GM18907 (cell line): ENCODE measurements at regions not wholly inside any gene's neighbourhood (a gene's known extent, or its start where the extent isn't known, plus 50 kb on each side); places are given as distances from the start of the nearest gene placed in this dataset.

Experiments
- ATAC-seq: cut with Tn5 transposase; IDR thresholded peaks from one replicate; pipeline ENCODE4 v1.9.1; 2021; ENCODE audit warnings: mild to moderate bottlenecking, moderate library complexity; ENCODE audit not compliant: unreplicated experiment

DNA sequence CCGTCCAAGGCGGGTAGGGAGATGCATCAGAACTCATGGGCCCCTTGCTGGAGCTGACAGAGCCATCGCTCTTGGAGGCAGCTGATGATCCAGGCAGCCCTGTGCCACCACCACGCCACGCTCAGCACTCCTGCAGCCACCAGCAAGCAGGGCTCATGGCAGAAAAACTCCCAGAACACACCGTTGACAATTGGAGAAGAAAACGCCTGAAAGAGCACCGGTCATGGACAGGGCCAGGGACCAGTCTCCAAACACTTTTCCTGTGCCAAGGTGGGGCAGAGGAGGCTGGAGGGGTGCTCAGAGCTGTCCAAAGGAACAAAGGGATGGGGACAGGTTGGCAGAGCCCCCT is 132.2 kb downstream of the FOXL1 start:
- no peak for ATAC-seq

DNA sequence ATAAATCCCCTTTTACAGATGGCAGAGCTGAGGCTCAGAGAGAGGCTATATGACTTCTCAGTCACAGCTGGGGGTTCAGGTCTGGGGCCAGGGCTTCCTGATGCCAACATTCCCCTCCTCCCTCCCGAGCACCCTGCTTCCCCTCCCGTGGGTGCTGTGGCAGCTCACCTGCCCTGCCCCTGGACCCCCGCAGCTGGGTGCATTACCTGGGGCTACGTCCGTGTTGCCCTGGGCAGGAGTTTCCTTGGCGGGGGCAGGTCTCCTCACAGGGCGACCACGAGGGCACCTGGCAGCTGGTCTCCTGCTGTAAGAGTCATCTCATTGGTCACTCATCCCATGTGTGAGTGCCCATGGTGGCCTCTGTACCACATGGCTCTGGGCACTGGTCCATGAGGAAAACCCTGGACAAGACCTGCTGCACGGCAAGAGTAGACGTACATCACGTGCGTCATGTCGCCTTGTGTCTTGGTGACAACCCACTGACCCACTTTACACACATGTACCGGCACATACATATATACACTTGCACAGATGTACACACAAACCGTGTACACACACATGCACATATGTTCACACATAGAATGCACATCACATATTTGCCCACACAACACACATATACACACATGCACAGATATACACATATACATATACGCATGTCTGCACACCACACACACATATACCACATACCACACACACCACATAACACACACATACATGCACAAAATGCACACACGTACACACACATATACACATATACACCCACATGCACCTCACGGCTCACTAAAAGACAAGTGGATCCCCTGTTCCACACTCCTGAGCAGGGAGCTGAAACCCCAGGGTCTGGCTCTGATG is 134.0 kb downstream of the FOXL1 start:
- ATAC-seq = no peak

DNA sequence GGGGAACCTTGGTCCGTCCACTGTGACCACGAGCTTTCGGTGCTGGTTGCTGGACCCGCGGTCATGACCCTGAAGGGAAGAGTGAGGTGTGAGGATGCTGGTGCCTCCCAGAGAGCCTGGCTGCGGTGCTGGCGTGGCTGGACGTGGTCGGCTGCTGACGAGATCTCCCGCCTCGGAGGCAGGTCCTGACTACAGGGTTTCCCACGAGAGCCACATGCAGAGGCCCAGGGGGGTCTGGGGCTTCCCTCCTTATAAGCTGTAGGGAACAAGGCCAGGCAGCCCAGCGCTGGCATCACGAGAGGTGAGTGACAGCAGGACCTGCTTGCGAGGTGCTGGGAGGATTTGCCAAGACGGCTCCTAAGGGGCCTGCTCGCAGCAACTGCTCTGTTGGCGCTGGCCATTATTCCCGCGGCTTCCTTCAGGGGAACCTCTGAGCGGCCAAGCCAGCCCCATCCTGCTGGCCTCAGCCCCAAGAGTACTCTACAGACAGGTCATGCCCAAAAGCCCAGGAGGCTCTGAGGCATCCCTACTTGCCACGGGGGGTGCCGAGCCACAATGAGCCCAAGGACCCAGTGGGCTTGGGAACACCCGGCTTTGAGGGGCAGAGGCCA is 134.8 kb downstream of the FOXL1 start:
- ATAC-seq = no peak

DNA sequence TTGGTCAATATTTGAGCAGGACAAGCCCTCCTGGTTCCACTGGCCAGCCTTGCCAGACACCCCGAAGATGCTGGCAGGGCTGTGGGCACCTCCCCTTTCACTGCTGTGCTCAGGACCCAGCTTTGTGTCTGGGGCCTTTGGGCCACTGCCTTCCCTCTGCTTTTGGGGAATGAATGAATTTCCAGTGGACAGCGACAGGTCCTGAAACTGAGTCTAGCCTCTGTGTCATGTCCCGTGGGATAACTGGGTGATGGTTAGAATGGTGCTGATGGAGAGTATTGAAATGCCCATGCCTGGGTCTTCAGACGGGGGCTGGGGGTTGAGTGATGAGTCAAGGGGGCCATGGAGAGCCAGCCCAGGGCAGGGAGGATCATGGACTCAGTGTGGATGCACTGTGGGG is 135.8 kb downstream of the FOXL1 start:
- no peak for ATAC-seq

DNA sequence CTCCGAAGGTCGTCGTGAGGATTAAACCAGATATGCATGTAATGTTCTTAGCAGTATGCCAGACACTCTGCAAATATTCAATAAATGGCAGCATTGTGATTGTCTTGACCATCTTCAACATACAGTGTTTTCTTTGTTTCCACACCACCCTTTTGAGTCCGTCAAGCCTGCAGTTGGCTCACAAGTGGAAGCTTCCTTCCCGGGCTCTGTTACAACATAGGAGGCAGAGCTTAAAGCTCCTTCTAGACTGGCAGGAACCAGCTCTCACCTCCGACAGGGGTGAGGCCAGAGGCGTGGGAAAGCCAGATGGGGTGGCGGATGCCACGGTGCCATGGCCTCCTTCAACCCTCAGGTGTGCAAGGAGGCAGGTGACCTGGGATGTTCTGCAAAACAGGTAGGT is 138.3 kb downstream of the FOXL1 start:
- ATAC-seq = no peak

DNA sequence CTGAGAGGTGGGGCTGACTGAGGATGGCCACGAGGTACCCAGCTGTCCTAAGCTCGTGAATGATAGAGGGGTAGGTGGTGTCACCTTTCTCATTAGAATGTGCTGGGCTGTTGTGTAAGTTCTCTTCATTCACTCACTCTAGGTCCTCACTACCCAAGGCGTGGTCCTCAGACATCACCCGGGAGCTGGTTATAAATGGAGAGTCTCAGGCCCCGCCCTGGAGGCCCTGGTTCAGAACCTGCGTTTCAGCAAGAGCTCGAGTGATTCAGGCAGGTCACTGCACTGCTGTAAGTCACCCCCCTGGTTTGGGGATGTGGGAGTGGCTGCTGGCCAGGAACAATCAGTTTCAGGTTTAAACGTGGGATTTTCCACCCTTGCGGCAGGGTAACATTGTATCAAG is 139.8 kb downstream of the FOXL1 start:
- ATAC-seq = no peak

DNA sequence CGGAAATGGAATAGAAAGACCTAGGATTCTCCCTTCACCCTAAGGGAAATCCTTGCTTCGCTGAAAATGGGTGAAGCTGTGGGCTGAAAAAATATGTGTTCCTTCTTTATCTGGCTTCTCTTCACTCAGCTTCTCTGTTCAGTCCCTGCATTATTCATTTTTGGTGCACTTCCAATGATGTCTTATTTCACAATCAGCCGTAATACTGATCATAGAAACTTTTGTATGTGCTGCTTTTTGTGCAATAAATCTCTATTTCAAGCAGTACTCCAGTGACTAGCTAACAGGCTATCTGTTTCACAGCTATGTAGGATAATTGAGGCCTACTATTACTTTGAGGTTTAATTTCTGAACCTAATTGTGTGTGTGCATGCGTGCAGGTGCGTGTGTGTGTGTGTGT is 144.6 kb downstream of the FOXL1 start:
- ATAC-seq = no peak

DNA sequence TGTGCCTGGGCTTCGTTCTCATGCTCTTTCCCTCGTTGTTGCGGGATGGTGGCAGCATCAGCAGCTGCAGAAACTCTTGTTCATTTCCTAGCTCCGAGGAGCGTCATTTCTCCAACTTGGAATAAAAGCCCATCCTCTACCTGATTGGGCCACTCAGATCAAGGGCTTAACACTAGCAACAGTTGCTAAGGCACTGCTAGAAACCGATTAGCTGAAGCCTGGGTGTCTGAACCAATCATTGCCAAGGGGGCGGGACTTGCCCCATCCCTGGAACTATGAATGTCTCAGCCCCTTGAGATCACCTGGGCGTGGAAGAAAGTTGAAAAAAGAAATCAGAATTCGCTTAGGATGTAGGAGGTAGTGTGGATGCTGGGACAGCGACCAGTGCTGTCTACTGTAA is 145.3 kb downstream of the FOXL1 start:
- ATAC-seq = no peak

DNA sequence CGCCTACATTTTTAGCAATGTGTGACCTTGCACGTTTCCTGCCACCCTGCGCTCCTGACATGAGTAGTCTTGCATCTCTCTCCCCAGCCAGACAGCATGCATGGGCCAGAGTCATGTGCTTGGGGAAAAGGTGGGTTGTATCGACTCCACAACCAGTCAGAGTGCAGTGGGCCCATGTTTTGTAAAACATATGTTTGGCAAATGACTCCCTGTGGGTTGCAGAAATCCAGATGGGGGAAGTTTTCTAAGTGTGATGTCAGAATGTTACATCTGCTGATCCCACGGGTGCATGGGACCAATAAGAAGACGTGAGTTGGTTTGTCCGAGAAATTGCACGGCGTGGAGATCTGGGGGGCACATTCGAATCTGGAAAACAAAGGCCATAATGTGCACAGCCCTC is 147.1 kb downstream of the FOXL1 start:
- ATAC-seq = no peak

DNA sequence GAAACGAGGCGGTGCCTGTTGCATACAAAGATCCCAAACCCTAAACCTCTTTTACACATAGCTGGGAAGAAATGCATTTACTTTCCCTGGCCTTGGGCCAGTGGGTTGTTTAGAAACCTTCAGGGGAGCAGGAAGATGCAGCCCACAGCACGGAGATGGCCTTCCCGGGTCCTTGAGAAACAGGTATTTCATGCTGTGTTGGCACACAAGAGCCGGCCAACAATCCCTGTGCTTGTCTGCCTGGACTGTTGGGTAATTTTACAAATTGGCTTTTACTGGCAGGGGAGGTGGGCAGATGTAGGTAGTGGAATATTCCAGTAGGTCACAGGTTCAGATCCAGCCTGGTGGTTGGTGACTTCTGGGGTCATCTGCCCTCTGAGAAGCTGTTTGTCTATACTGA is 148.0 kb downstream of the FOXL1 start:
- ATAC-seq = no peak

DNA sequence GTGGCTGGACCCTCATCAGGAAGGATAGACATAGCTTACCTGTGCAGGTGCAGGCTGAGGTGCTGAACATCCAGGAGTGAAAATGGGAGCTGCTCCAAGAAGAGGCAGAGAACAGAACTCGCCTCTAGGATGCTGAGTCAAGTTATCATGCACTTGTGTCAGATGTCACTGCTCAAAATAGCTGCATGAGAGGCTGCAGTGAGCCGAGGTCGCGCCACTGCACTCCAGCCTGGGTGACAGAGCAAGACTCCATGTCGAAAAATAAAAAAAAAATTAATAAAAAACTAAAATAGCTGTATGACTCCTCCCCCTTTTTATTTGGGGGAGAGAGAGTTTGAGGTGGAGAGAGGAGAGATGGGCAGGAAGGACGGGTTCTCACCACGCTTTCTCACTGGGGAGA is 148.8 kb downstream of the FOXL1 start:
- no peak for ATAC-seq

DNA sequence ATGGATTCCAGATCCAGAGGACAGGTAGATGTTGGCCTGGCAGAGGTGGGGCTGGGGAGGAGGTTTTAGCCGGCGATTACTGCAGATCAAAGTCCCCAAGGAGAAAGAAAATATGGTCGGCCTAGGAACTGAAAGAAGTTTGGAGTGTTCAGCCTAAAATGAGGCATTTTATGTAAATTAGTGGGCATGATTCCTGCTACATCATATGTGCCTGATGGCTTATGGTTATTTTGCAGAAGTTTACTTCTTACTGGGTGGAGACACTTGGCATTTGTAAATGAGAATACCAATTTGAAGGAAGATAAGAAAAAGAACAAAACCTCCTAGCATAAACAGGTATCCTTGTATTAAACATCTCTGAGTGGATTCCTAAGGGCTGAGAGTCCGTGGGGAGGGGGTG is 149.3 kb downstream of the FOXL1 start:
- no peak for ATAC-seq

DNA sequence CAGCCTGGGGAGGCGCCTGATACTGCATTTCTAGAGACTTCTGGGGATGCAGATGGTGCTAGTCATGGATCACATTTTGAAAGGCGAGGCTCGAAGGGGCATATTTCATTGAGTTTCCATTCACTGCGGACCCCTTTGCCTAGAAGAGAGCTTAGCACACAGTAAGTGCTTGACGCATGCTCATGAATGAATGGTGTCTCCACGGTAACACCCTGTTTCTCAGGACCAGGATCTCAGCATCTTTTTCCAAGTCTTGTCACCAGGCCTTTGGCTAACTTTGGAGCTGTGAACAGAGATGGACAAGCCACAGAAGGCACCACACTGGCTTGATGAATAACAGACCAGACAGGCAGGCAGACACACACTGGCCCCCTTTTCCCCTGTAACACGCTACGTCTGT is 151.3 kb downstream of the FOXL1 start:
- ATAC-seq = no peak

DNA sequence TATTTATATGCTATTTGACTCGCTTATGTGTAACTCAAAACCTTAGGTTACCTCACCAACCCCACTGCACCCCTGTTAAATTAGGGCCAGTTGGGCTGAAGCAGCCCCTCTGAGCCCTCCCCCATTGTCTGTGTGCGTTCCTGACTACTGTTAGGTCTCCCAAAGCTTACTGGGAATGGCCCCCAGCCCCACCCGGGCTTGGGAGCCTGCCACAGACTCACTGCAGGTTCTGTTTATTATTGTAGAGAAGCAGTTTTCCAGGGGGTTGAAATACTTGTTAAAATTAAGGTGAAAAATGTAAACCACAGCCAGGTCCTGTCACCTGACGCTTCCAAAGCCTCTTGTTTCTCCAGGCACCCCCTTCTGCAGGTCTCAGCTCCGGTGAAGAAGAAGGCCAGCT is 151.7 kb downstream of the FOXL1 start:
- no peak for ATAC-seq

DNA sequence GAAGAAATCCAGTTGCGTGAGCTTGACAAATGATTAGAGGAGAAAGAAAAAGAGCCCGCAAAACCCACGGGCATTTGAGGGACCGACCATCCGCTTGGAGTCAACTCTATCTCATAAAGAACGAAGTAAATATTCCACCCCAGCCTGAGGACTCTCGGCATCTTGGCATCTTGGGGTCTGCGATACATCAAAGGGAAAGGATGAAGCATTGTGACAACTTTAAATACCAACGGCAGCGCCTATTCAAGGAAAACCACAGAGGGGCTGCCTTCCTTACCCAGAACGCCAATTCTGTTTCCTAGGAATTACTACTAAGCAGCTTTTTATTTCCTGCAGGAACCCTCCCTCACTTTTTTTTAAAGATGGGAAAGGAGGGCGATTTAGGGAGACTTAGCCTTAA is 152.2 kb downstream of the FOXL1 start:
- ATAC-seq = no peak

DNA sequence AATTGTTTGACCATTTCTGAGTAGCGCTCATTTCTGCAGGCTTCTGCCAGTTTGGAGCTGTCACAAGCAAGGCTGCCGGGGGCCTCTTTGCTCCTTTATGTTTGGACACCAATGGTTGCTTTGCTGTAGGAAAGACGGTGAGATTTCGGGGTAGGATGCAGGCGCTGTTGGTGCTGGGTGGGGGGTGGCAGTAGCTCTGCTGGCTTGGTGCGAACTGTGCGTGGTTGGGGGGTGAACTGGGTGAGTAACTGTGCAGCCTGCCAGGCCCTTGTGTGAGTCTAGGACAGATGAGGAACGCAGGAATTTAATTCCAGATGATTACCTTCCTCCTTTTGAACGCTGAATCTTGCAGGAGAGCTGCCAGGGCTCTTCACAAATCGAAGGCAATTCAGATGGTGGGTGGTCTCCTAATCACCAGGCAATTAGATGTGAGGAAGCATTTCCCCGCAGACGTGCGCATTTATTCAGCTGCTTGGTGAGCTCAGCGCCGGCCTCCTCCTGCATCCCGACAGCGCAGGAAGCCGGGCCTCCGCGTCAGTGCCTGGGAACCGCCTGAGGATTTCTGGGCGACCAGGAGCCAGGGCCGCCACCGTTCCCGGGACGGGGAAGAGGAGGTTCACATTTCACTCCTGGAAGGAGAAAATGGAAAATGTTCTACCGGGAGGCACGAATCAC is 154.4 kb downstream of the FOXL1 start:
- ATAC-seq = no peak

DNA sequence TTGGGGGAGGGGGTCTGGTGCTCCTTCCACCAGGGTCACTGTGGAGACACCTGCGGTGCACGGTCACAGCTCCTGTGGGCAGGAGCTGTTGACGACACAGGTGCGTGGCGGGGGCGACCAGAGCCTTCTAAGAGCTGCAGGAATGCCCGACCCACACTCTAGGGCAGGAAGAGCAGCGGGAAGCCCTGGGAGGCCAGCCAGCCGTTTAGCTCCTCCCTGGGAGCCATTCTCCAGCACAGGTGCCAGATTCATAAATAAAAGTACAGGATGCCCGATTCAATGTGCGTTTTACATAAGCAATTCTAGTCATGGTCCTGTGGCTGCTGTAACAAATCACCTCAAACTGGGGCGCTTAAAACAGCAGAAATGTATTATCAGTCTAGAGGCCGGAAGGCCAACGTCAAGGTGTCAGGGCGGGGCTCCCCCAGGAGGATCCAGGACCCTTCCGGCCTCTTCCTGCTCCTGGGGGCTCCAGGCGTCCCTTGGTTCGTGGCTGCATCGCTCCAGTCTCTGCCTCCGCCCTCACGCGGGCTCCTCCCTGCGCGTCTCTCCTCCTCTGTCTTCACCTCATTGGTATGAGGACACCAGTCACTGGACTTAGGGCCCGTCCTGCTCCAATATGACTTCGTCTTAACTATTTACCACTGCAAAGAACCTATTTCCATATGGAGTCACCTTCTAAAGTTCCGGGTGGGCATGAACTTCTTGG is 155.4 kb downstream of the FOXL1 start:
- ATAC-seq = no peak

DNA sequence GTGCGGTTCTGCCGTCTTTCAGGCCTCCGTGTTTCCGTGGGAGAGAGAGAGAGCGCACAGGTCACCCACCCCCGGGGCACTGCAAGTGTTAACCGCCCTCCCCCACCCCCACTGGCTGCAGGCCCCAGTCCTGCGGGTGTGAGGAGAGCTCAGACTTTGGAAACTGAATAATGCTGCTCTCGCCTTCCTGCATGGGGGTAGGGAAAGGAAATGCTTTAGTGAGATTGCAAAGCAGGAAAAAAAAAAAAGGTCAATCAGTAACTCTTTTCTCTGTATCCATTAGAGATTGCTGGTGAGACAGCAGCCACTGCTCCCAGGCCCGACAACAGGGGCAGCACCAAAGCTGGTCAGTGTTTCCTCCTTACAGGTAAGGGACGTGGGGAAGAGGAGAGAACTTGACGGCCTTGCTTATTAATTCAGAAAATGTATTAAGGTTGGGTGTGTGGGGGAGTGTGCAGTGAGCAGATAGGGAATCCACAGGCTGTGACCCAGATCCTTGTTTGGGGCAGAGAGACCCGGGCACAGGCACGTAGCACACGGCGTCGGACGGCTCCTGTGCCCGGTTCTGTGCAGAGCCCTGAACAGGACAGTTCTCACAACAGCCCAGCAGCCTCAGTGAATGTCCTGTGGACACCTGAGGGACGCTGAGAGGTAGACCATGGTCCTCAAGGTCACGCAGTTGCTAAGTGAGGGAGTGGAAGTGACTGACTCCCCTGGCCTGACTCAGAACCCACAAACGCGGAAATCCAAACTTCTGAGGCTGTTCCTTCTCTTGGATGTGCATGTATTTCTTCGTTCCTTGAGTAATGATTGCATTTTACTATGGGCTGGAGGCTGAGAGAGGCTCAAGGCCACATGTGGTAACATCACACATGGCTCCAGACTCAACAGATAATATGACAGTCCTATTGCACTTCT is 156.5 kb downstream of the FOXL1 start:
- no peak for ATAC-seq

DNA sequence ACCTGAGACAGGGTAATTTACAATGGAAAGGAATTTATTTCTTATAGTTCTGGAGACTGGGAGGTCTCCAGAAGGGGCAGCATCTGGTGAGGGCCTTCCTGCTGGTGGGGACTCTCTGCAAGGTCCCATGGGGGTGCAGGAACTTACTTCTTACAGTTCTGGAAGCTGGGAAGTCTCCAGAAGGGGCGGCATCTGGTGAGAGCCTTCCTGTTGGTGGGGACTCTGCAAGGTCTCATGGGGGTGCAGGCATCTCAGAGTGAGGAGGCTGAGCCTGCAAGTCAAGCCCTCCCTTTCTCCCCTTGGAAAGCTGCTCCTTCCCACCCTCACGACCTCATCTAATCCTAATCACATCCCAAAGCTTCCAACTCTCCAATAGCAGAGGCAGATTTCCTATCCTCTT is 157.4 kb downstream of the FOXL1 start:
- ATAC-seq = no peak

DNA sequence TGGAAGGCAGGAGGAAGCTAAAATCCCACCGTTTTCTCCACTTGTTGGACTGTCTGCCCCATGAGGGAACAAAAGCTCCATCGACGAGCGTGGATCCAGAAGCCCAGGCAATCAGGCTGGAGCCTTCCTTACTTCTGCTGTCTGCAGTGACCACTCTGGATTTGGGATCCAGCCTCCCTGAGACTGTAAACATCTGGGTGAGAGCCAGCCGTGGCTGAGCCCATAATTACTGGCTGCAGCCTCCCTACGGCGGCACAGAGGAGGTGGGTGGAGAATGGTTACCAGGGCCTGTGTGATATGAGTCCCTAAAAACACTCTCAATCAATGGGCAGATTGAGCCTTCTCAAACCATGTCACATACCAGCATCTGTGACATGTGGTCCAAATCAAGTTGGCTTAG is 158.2 kb downstream of the FOXL1 start:
- no peak for ATAC-seq

DNA sequence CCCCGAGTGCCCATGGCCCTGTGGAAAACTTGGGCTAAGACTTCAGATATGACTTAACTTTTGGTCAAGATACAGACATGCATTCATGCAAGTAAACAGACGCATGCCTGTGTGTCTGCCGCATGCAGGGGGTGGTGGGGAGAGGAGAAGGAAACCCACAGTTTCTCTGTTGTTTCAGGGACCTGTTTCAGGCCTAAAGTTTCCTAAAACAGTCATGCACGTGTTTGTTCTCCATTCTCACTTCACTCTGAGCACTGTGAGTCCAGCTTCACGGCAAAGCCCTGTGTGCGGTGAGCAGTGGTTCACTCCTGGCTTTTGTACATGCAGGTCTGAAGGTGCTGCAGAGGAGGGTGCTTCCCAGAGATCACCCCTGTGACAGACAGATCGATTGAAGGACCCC is 158.7 kb downstream of the FOXL1 start:
- ATAC-seq = no peak
